ENCODE measurements at regions not wholly inside any gene's neighbourhood (a gene's known extent, or its start where the extent isn't known, plus 50 kb on each side); places are given as distances from the start of the nearest gene placed in this dataset.

GRCh38 chr15:79773128-79773527 is 123.7 kb downstream of the MTHFS start:
- Histone ChIP-seq H3K27me3 (ENCODE audit: control insufficient read depth, low read length) (no peaks in the 10 kb centered on the region), H3K9me2 (replicated peaks; ENCODE audit: control insufficient read depth, low read length) (no peaks in the 10 kb centered on the region), H3K36me3 (ENCODE audit: control insufficient read depth, low read length) (no peaks in the 10 kb centered on the region), H3K79me2 (ENCODE audit: control insufficient read depth, low read length) (no peaks in the 10 kb centered on the region), H3K4me1 (ENCODE audit: control insufficient read depth, low read length) (no peaks in the 10 kb centered on the region), H3K9me3 (ENCODE audit: control insufficient read depth, insufficient read depth, low read length) (no peaks in the 10 kb centered on the region), H3K4me3 (ENCODE audit: low read length) (no peak overlapping the region), H4K20me1 (ENCODE audit: control insufficient read depth, insufficient read depth, low read depth, low read length) (no peaks in the 10 kb centered on the region), H3F3A (ENCODE audit: control insufficient read depth, insufficient read depth) (no peaks in the 10 kb centered on the region), H3K4me2 (ENCODE audit: low read length) (no peak overlapping the region), H3K27ac (ENCODE audit: low read depth, low read length) (no peak overlapping the region)
- TF ChIP-seq EZH2phosphoT487 (IDR thresholded peaks at IDR 0.05; ENCODE audit: borderline replicate concordance, low read length) (no peak), CTCF (IDR thresholded peaks at IDR 0.05; ENCODE audit: low read depth, low read length, poor library complexity, severe bottlenecking) (no peak)

DNA sequence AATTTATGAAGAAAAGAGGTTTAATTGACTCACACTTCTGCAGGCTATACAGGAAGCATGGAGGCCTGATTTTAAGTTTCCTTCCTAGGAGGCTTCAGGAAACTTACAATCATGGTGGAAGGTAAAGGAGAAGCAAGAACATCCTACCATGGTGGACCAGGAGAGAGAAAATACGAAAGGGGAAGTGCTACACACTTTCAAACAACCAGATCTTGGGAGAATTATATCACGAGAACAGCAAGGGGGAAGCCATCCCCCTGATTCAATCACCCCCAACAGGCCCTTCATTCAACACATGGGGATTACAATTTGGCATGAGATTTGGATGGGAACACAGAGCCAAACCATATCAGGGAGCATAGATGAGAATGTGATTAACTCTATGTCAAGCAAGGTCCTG is 121.0 kb downstream of the MTHFS start:
- no peaks in the 10 kb centered on the region for H3K36me3 ChIP-seq (ENCODE audit: control insufficient read depth, low read length)
- TF ChIP-seq CTCF (IDR thresholded peaks at IDR 0.05; ENCODE audit: low read depth, low read length, poor library complexity, severe bottlenecking) = no peak
- TF ChIP-seq EZH2phosphoT487 (IDR thresholded peaks at IDR 0.05; ENCODE audit: borderline replicate concordance, low read length) = no peak
- H3K4me3 ChIP-seq (ENCODE audit: low read length) = no peak overlapping the region
- H3F3A ChIP-seq (ENCODE audit: control insufficient read depth, insufficient read depth) = no peaks in the 10 kb centered on the region
- no peaks in the 10 kb centered on the region for H3K27me3 ChIP-seq (ENCODE audit: control insufficient read depth, low read length)
- no peak overlapping the region for H3K4me2 ChIP-seq (ENCODE audit: low read length)
- H3K79me2 ChIP-seq (ENCODE audit: control insufficient read depth, low read length) = no peaks in the 10 kb centered on the region
- H4K20me1 ChIP-seq (ENCODE audit: control insufficient read depth, insufficient read depth, low read depth, low read length) = no peaks in the 10 kb centered on the region
- H3K9me3 ChIP-seq (ENCODE audit: control insufficient read depth, insufficient read depth, low read length) = no peaks in the 10 kb centered on the region
- no peak overlapping the region for H3K27ac ChIP-seq (ENCODE audit: low read depth, low read length)
- H3K4me1 ChIP-seq (ENCODE audit: control insufficient read depth, low read length) = no peaks in the 10 kb centered on the region
- H3K9me2 ChIP-seq (replicated peaks; ENCODE audit: control insufficient read depth, low read length) = no peaks in the 10 kb centered on the region

DNA sequence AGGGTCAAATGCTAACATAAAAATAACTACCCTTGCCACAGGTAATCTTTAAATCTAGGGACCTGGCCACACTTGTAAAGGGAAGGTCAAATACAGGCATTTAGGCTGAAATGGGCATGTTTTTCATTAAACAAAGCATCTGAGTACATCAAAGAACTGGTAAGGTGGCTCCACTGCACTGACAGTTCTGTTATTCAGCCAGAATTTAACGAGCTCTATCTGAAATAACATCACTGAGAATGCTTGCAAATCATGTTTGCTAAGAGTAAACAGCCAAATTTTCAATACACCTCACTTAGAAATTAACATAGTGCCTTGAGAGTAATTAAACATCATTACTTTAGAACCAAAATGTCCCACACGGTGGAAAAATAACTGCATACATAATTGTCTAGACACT is 118.9 kb downstream of the MTHFS start:
- no peaks in the 10 kb centered on the region for H3K27me3 ChIP-seq (ENCODE audit: control insufficient read depth, low read length)
- no peaks in the 10 kb centered on the region for H3K9me3 ChIP-seq (ENCODE audit: control insufficient read depth, insufficient read depth, low read length)
- H3F3A ChIP-seq (ENCODE audit: control insufficient read depth, insufficient read depth) = no peaks in the 10 kb centered on the region
- no peaks in the 10 kb centered on the region for H4K20me1 ChIP-seq (ENCODE audit: control insufficient read depth, insufficient read depth, low read depth, low read length)
- H3K79me2 ChIP-seq (ENCODE audit: control insufficient read depth, low read length) = no peaks in the 10 kb centered on the region
- no peak overlapping the region for H3K4me3 ChIP-seq (ENCODE audit: low read length)
- H3K4me2 ChIP-seq (ENCODE audit: low read length) = no peak overlapping the region
- no peaks in the 10 kb centered on the region for H3K36me3 ChIP-seq (ENCODE audit: control insufficient read depth, low read length)
- TF ChIP-seq CTCF (IDR thresholded peaks at IDR 0.05; ENCODE audit: low read depth, low read length, poor library complexity, severe bottlenecking) = no peak
- TF ChIP-seq EZH2phosphoT487 (IDR thresholded peaks at IDR 0.05; ENCODE audit: borderline replicate concordance, low read length) = no peak
- no peaks in the 10 kb centered on the region for H3K4me1 ChIP-seq (ENCODE audit: control insufficient read depth, low read length)
- H3K27ac ChIP-seq (ENCODE audit: low read depth, low read length) = no peak overlapping the region
- no peaks in the 10 kb centered on the region for H3K9me2 ChIP-seq (replicated peaks; ENCODE audit: control insufficient read depth, low read length)
